IMR-90 (cell line): ENCODE measurements at regions not wholly inside any gene's neighbourhood (a gene's known extent, or its start where the extent isn't known, plus 50 kb on each side); places are given as distances from the start of the nearest gene placed in this dataset.

Experiments used
- ATAC-seq: fragments of 200-7000 bp; cut with Tn5 transposase; 2 replicates; pipeline ENCODE4 v1.9.1; 2020; ENCODE audit warnings: low read depth, mild to moderate bottlenecking, moderate library complexity
- BruUV-seq: library from RNA; stranded (reverse); fragments of 400-500 nt; replicated peaks from 2 replicates; lab custom pipeline; 2021; lab: Mats Ljungman, UMichigan
- CTCF ChIA-PET: fragments of 300-600 bp; formaldehyde crosslinking; extraction: SDS; loops from one replicate; lab custom pipeline; 2021; ENCODE audit warnings: antibody characterized with exemption; lab: Yijun Ruan, JAX
- POLR2A ChIA-PET: fragments of 300-600 bp; sonication (Branson Sonifier 250); formaldehyde crosslinking; loops from one replicate; lab custom pipeline; 2022; ENCODE audit warnings: antibody characterized with exemption; ENCODE audit not compliant: unreplicated experiment; lab: Charles Lee
- DNase-seq: peaks from one replicate; pipeline ENCODE4 v3.0.0; 2013
- H2AFZ ChIP-seq: replicated peaks from 2 replicates; pipeline ENCODE3; 2013; ENCODE audit warnings: low read length, mild to moderate bottlenecking; ENCODE audit not compliant: poor library complexity
- H2AK5ac ChIP-seq: 2 replicates; pipeline ENCODE4 v1.6.1; 2013; ENCODE audit warnings: low read depth, low read length, inconsistent platforms
- H2AK9ac ChIP-seq: replicated peaks from 2 replicates; pipeline ENCODE3; 2013; ENCODE audit warnings: mild to moderate bottlenecking, low read depth, low read length, moderate library complexity; ENCODE audit not compliant: poor library complexity
- H2BK120ac ChIP-seq: 2 replicates; pipeline ENCODE4 v1.6.1; 2013; ENCODE audit warnings: low read depth, low read length, inconsistent platforms
- H2BK15ac ChIP-seq: 3 replicates; pipeline ENCODE4 v1.6.1; 2013; ENCODE audit warnings: low read depth, low read length, inconsistent platforms
- H2BK20ac ChIP-seq: 2 replicates; pipeline ENCODE4 v1.6.1; 2013; ENCODE audit warnings: low read depth, mild to moderate bottlenecking, inconsistent platforms, low read length, moderate library complexity
- H2BK5ac ChIP-seq: 2 replicates; pipeline ENCODE4 v1.6.1; 2013; ENCODE audit warnings: mild to moderate bottlenecking, low read depth, low read length, inconsistent platforms; ENCODE audit not compliant: poor library complexity, severe bottlenecking
- H3K14ac ChIP-seq: replicated peaks from 2 replicates; pipeline ENCODE4 v1.6.1; 2013; ENCODE audit warnings: low read depth, low read length, inconsistent platforms
- H3K18ac ChIP-seq: 2 replicates; pipeline ENCODE4 v1.6.1; 2013; ENCODE audit warnings: low read depth, low read length, control low read depth
- H3K23ac ChIP-seq: 2 replicates; pipeline ENCODE4 v1.6.1; 2013; ENCODE audit warnings: low read depth, low read length, inconsistent platforms
- H3K27ac ChIP-seq: 2 replicates; pipeline ENCODE4 v1.5.1; 2013; ENCODE audit warnings: mild to moderate bottlenecking, control low read depth, low read length; ENCODE audit not compliant: insufficient read depth
- H3K27me3 ChIP-seq: 2 replicates; pipeline ENCODE4 v1.6.1; 2013; ENCODE audit warnings: low read length; ENCODE audit not compliant: control insufficient read depth, insufficient read depth
- H3K36me3 ChIP-seq: 2 replicates; pipeline ENCODE4 v1.6.1; 2013; ENCODE audit warnings: low read length, mixed read lengths; ENCODE audit not compliant: control insufficient read depth, insufficient read depth
- H3K4ac ChIP-seq: 2 replicates; pipeline ENCODE4 v1.6.1; 2013; ENCODE audit warnings: low read depth, low read length, inconsistent platforms
- H3K4me1 ChIP-seq: 2 replicates; pipeline ENCODE4 v1.6.1; 2013; ENCODE audit warnings: low read length, mixed read lengths; ENCODE audit not compliant: control insufficient read depth, insufficient read depth
- H3K4me2 ChIP-seq: 2 replicates; pipeline ENCODE4 v1.6.1; 2013; ENCODE audit warnings: low read depth, mild to moderate bottlenecking, control low read depth, low read length, moderate library complexity
- H3K4me3 ChIP-seq: 2 replicates; pipeline ENCODE4 v1.5.1; 2013; ENCODE audit warnings: low read depth, mild to moderate bottlenecking, control low read depth, low read length, moderate library complexity; ENCODE audit not compliant: insufficient read depth
- H3K56ac ChIP-seq: 2 replicates; pipeline ENCODE4 v1.6.1; 2013; ENCODE audit warnings: low read length, inconsistent platforms; ENCODE audit not compliant: insufficient read depth; ENCODE audit errors: extremely low read depth
- H3K79me1 ChIP-seq, 2 experiments: 2 replicates each; pipeline ENCODE4 v1.6.1; 2013; ENCODE audit warnings: low read length in 2 of 2, inconsistent platforms in 1 of 2, low read depth in 1 of 2
- H3K9ac ChIP-seq: 2 replicates; pipeline ENCODE4 v1.6.1; 2013; ENCODE audit warnings: low read depth, low read length, control low read depth
- H3K9me1 ChIP-seq: 2 replicates; pipeline ENCODE4 v1.6.1; 2013; ENCODE audit warnings: low read length, inconsistent platforms; ENCODE audit not compliant: insufficient read depth
- H3K9me3 ChIP-seq: 2 replicates; pipeline ENCODE4 v1.6.1; 2013; ENCODE audit warnings: low read length; ENCODE audit not compliant: control insufficient read depth, insufficient read depth
- H4K20me1 ChIP-seq: 2 replicates; pipeline ENCODE4 v1.6.1; 2013; ENCODE audit warnings: low read length, inconsistent platforms; ENCODE audit not compliant: insufficient read depth
- H4K5ac ChIP-seq: 2 replicates; pipeline ENCODE4 v1.6.1; 2013; ENCODE audit warnings: mild to moderate bottlenecking, low read depth, low read length, control low read depth
- H4K8ac ChIP-seq, 2 experiments: 2 replicates each; pipeline ENCODE4 v1.6.1; 2013; ENCODE audit warnings: low read depth in 2 of 2, low read length in 2 of 2, control low read depth in 1 of 2, inconsistent platforms in 1 of 2
- H4K91ac ChIP-seq: 2 replicates; pipeline ENCODE4 v1.6.1; 2013; ENCODE audit warnings: low read depth, low read length, inconsistent platforms; ENCODE audit not compliant: insufficient read depth
- BHLHE40 ChIP-seq: fragments of 150-350 bp; IDR thresholded peaks from 2 replicates; pipeline ENCODE4 v1.6.1; 2016; ENCODE audit warnings: mild to moderate bottlenecking, low read depth, low read length
- CEBPB ChIP-seq: IDR thresholded peaks from 2 replicates; pipeline ENCODE4 v1.6.1; 2012; ENCODE audit warnings: low read depth, low read length, improper control_type of control experiment
- CHD1 ChIP-seq: IDR thresholded peaks from 2 replicates; pipeline ENCODE4 v1.6.1; 2012; ENCODE audit warnings: low read depth, low read length, improper control_type of control experiment
- CTCF ChIP-seq: conservative IDR thresholded peaks from 2 replicates; pipeline ENCODE4 v1.5.1; 2012; ENCODE audit warnings: mild to moderate bottlenecking, low read depth, low read length, improper control_type of control experiment
- ELK1 ChIP-seq: fragments of 150-350 bp; IDR thresholded peaks from 2 replicates; pipeline ENCODE4 v1.6.1; 2016; ENCODE audit warnings: low read depth, mild to moderate bottlenecking, low read length, moderate library complexity, borderline replicate concordance
- FOS ChIP-seq: fragments of 150-350 bp; IDR thresholded peaks from 2 replicates; pipeline ENCODE4 v1.6.1; 2016; ENCODE audit warnings: low read depth, low read length
- MAFK ChIP-seq: IDR thresholded peaks from 2 replicates; pipeline ENCODE4 v1.6.1; 2012; ENCODE audit warnings: low read depth, low read length, improper control_type of control experiment
- MAZ ChIP-seq: IDR thresholded peaks from 2 replicates; pipeline ENCODE4 v1.6.1; 2012; ENCODE audit warnings: low read depth, mild to moderate bottlenecking, low read length, improper control_type of control experiment, moderate library complexity, borderline replicate concordance
- MXI1 ChIP-seq: IDR thresholded peaks from 2 replicates; pipeline ENCODE4 v1.6.1; 2012; ENCODE audit warnings: low read depth, mild to moderate bottlenecking, low read length, moderate library complexity, borderline replicate concordance
- NFE2L2 ChIP-seq: fragments of 150-350 bp; IDR thresholded peaks from 2 replicates; pipeline ENCODE4 v1.6.1; 2016; ENCODE audit warnings: low read depth, mild to moderate bottlenecking, low read length
- POLR2A ChIP-seq: IDR thresholded peaks from 2 replicates; pipeline ENCODE4 v1.6.1; 2012; ENCODE audit warnings: mild to moderate bottlenecking, low read depth, low read length
- RAD21 ChIP-seq: IDR thresholded peaks from 2 replicates; pipeline ENCODE4 v1.6.1; 2012; ENCODE audit warnings: low read length, improper control_type of control experiment
- RCOR1 ChIP-seq: IDR thresholded peaks from 2 replicates; pipeline ENCODE4 v1.6.1; 2012; ENCODE audit warnings: mild to moderate bottlenecking, low read length, improper control_type of control experiment; ENCODE audit not compliant: insufficient replicate concordance
- RFX5 ChIP-seq: IDR thresholded peaks from 2 replicates; pipeline ENCODE4 v1.8.0; 2012; ENCODE audit warnings: low read depth, mild to moderate bottlenecking, low read length, moderate library complexity
- SMC3 ChIP-seq: fragments of 150-350 bp; IDR thresholded peaks from 2 replicates; pipeline ENCODE4 v1.6.1; 2016; ENCODE audit warnings: low read depth, mild to moderate bottlenecking, antibody characterized with exemption, low read length, moderate library complexity
- WGBS, 2 experiments: methylation state at CpG; one replicate each; pipeline versions ENCODE4 v1.1.5 to v1.1.7; 2013; ENCODE audit warnings: missing lambda C conversion rate in 2 of 2; ENCODE audit not compliant: insufficient read length in 1 of 2; ENCODE audit errors: extremely low coverage in 2 of 2; 5-methylcytosine and 5-hydroxymethylcytosine counted together
- dilution Hi-C: fragments of 300-500 bp; cut with HindIII; formaldehyde crosslinking; loops from one replicate; pipeline ENCODE4 v1.14.3; 2018; ENCODE audit warnings: low sequenced_read_pairs; ENCODE audit not compliant: unreplicated experiment
- in situ Hi-C: fragments of 300-500 bp; cut with MboI; formaldehyde crosslinking; loops from 3 replicates; pipeline ENCODE4 v1.14.3; 2019; ENCODE audit warnings: low sequenced_read_pairs, inconsistent platforms, mixed read lengths
- intact Hi-C: fragments of 100-400 bp; cut with micrococcal nuclease; formaldehyde crosslinking; loops from 2 replicates; pipeline ENCODE4 v1.10.0; 2022
- TF ChIP-seq, protein P1 (sequence below): fragments of 150-350 bp; IDR thresholded peaks from 2 replicates; pipeline ENCODE4 v1.6.1; 2017; ENCODE audit warnings: mild to moderate bottlenecking, antibody characterized with exemption, low read length, low read depth

DNA sequence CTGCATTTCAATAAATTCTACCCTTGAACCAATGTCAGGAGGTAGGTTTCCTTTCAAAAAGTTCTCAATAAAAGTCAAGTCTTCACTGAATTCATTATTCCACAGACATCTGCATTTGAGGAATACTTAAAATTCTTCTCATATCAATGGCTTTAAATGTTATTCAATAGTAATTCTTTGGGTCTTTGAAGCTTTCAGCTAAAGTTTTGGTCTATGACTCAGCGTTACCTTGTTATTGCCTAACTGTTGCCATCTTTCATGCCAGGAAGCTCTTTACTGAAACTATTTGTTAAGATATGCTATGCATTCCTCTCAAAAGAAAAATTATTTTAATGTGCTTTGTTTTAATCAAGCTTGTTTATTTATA, 170.5 kb downstream of the NNT start:
- H3K18ac ChIP-seq, result peak overlapping the region; percentile 70
- H4K8ac ChIP-seq, result peak overlapping the region; percentile 77 to 89; a peak in 3 of 4 replicates
- H3K4ac ChIP-seq, result peak overlapping the region; percentile 96
- no CpG with 5 or more reads among the region's 1 CpG for WGBS, 2 experiments
- peak overlapping the region; percentile 97 for H4K91ac ChIP-seq
- BruUV-seq, result no TSS peak
- peak overlapping the region; percentile 91 for H3K27ac ChIP-seq
- H3K27me3 ChIP-seq, result no peaks in the 10 kb centered on the region
- H3K36me3 ChIP-seq, result no peaks in the 10 kb centered on the region
- no peak overlapping the region for H2AK9ac ChIP-seq
- peak overlapping the region; percentile 54; the same call in 1 of the 2 replicates for H3K4me2 ChIP-seq
- peak overlapping the region; percentile 56 for H4K5ac ChIP-seq
- H2BK20ac ChIP-seq, result peak overlapping the region; percentile 99
- dilution Hi-C loops, result no loop called here
- peaks cover 4% of the 10 kb centered on the region for H3K9me1 ChIP-seq
- H3K14ac ChIP-seq, result peak overlapping the region; percentile 81
- DNase-seq, result peak; percentile 67
- POLR2A ChIA-PET, result no interaction called here
- no peaks in the 10 kb centered on the region for H3K9me3 ChIP-seq
- no peaks in the 10 kb centered on the region for H4K20me1 ChIP-seq
- H2BK15ac ChIP-seq, result peak overlapping the region; percentile 96; the same call in 2 of the 3 replicates
- H2AK5ac ChIP-seq, result peak overlapping the region; percentile 85; the same call in 1 of the 2 replicates
- H2AFZ ChIP-seq, result no peak overlapping the region
- H3K56ac ChIP-seq, result peak overlapping the region; percentile 94; the same call in 1 of the 2 replicates
- CTCF ChIA-PET, result interaction anchor here (0.6 kb wide), 1 partner anchor 342 kb away, joined by 3 read pairs; no protein-coding TSS in a partner anchor
- peaks cover 8% of the 10 kb centered on the region for H3K4me1 ChIP-seq
- ATAC-seq, result peak; percentile 48
- H3K79me1 ChIP-seq, result no peaks in the 10 kb centered on the region
- H3K23ac ChIP-seq, result peak overlapping the region; percentile 93
- in situ Hi-C loops, result no loop called here
- H3K9ac ChIP-seq, result peak overlapping the region; percentile 1; the same call in 1 of the 2 replicates
- no peak overlapping the region for H3K4me3 ChIP-seq
- H2BK120ac ChIP-seq, result peak overlapping the region; percentile 100
- intact Hi-C loops, result loop anchor here (5.0 kb wide), 1 partner anchor 224 kb away; no protein-coding TSS in a partner anchor
- TF ChIP-seq CTCF, result no peak
- no peak for TF ChIP-seq RCOR1
- TF ChIP-seq NFE2L2, result peak; percentile 63
- TF ChIP-seq FOS, result peak; percentile 28; the same call in 1 of the 2 replicates
- peak; percentile 94 for TF ChIP-seq CEBPB
- TF ChIP-seq BHLHE40, result no peak
- no peak for TF ChIP-seq MAZ
- TF ChIP-seq CHD1, result no peak
- TF ChIP-seq ELK1, result no peak
- no peak for TF ChIP-seq POLR2A
- TF ChIP-seq, protein P1, sequence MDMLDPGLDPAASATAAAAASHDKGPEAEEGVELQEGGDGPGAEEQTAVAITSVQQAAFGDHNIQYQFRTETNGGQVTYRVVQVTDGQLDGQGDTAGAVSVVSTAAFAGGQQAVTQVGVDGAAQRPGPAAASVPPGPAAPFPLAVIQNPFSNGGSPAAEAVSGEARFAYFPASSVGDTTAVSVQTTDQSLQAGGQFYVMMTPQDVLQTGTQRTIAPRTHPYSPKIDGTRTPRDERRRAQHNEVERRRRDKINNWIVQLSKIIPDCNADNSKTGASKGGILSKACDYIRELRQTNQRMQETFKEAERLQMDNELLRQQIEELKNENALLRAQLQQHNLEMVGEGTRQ, result no peak
- TF ChIP-seq SMC3, result no peak
- TF ChIP-seq MAFK, result no peak
- TF ChIP-seq RAD21, result no peak
- TF ChIP-seq RFX5, result no peak
- TF ChIP-seq MXI1, result no peak
- H2BK5ac ChIP-seq, result peak overlapping the region; percentile 91
